Fibroblast of lung (primary cell): ENCODE measurements at regions not wholly inside any gene's neighbourhood (a gene's known extent, or its start where the extent isn't known, plus 50 kb on each side); places are given as distances from the start of the nearest gene placed in this dataset.

Experiments used
- EZH2 ChIP-seq: IDR thresholded peaks from 2 replicates; pipeline ENCODE4 v1.5.1; 2012; ENCODE audit warnings: low read length, control low read depth, mild to moderate bottlenecking; ENCODE audit errors: missing control alignments
- TF ChIP-seq, protein P1 (sequence below), 2 donors: IDR thresholded peaks in 1 of 2; conservative IDR thresholded peaks in 1 of 2; 1 replicate in 1 of 2; 2 replicates in 1 of 2; pipeline ENCODE4 v1.5.1; 2011 to 2012; ENCODE audit warnings: low read length in 2 of 2, control low read depth in 1 of 2, inconsistent platforms in 1 of 2, low read depth in 1 of 2, mild to moderate bottlenecking in 1 of 2

- TF ChIP-seq, protein P1, sequence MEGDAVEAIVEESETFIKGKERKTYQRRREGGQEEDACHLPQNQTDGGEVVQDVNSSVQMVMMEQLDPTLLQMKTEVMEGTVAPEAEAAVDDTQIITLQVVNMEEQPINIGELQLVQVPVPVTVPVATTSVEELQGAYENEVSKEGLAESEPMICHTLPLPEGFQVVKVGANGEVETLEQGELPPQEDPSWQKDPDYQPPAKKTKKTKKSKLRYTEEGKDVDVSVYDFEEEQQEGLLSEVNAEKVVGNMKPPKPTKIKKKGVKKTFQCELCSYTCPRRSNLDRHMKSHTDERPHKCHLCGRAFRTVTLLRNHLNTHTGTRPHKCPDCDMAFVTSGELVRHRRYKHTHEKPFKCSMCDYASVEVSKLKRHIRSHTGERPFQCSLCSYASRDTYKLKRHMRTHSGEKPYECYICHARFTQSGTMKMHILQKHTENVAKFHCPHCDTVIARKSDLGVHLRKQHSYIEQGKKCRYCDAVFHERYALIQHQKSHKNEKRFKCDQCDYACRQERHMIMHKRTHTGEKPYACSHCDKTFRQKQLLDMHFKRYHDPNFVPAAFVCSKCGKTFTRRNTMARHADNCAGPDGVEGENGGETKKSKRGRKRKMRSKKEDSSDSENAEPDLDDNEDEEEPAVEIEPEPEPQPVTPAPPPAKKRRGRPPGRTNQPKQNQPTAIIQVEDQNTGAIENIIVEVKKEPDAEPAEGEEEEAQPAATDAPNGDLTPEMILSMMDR (conservative IDR thresholded peaks at IDR 0.05 in 1 of 2, IDR thresholded peaks at IDR 0.05 in 1 of 2; ENCODE audit: low read depth in 1 of 2, low read length in 2 of 2): no peak
- no peak for TF ChIP-seq EZH2
These were observed 524.8 kb downstream of the PRR16 start for GRCh38 chr5:120988941-120989340.
